Panc1 (cell line): ENCODE measurements at regions not wholly inside any gene's neighbourhood (a gene's known extent, or its start where the extent isn't known, plus 50 kb on each side); places are given as distances from the start of the nearest gene placed in this dataset.

Source experiments
- ATAC-seq: fragments of 200-7000 bp; cut with Tn5 transposase; 2 replicates; pipeline ENCODE4 v1.9.1; 2020; ENCODE audit warnings: mild to moderate bottlenecking, moderate library complexity
- BruUV-seq: library from RNA; stranded (reverse); fragments of 400-500 nt; replicated peaks from 2 replicates; lab custom pipeline; 2021; lab: Mats Ljungman, UMichigan
- CTCF ChIA-PET: fragments of 300-600 bp; sonication (Branson Sonifier 250); formaldehyde crosslinking; loops from one replicate; lab custom pipeline; 2022; ENCODE audit warnings: antibody characterized with exemption; lab: Charles Lee
- POLR2A ChIA-PET: fragments of 300-600 bp; sonication (Branson Sonifier 250); formaldehyde crosslinking; loops from one replicate; lab custom pipeline; 2022; ENCODE audit warnings: antibody characterized with exemption; lab: Charles Lee
- DNase-seq: peaks from one replicate; pipeline ENCODE4 v3.0.0-alpha.2; 2010; ENCODE audit warnings: low read depth, low spot score
- H3K27ac ChIP-seq: 2 replicates; pipeline ENCODE4 v1.5.1; 2011; ENCODE audit warnings: mild to moderate bottlenecking, low read length, inconsistent platforms
- H3K27me3 ChIP-seq: fragments of 200-500 bp; sonication (Bioruptor generic); 2 replicates; pipeline ENCODE4 v1.6.0; 2014; ENCODE audit warnings: low read length, inconsistent platforms; ENCODE audit not compliant: control insufficient read depth, insufficient read depth
- H3K36me3 ChIP-seq: fragments of 200-500 bp; sonication (Bioruptor generic); 2 replicates; pipeline ENCODE4 v1.5.1; 2014; ENCODE audit warnings: inconsistent platforms, mild to moderate bottlenecking, low read length, moderate library complexity; ENCODE audit not compliant: control insufficient read depth, insufficient read depth
- H3K4me1 ChIP-seq: 2 replicates; pipeline ENCODE4 v1.5.1; 2011; ENCODE audit warnings: inconsistent platforms, mild to moderate bottlenecking, low read length, moderate library complexity; ENCODE audit not compliant: control insufficient read depth, insufficient read depth
- H3K4me3 ChIP-seq, 2 experiments: 2 replicates each; pipeline ENCODE4 v1.5.1; 2011 to 2012; ENCODE audit warnings: low read depth in 2 of 2, low read length in 2 of 2, mild to moderate bottlenecking in 2 of 2, inconsistent platforms in 1 of 2, moderate library complexity in 1 of 2
- H3K9me3 ChIP-seq: fragments of 200-500 bp; sonication (Bioruptor generic); 2 replicates; pipeline ENCODE4 v1.5.1; 2014; ENCODE audit warnings: low read depth, mild to moderate bottlenecking, inconsistent platforms, low read length, moderate library complexity; ENCODE audit not compliant: control insufficient read depth, insufficient read depth
- CTCF ChIP-seq: fragments of 450-650 bp; IDR thresholded peaks from 2 replicates; pipeline ENCODE4 v1.5.1; 2017; ENCODE audit warnings: mild to moderate bottlenecking
- POLR2AphosphoS5 ChIP-seq: IDR thresholded peaks from 2 replicates; pipeline ENCODE4 v1.6.1; 2012; ENCODE audit warnings: mild to moderate bottlenecking, low read depth, low read length, moderate library complexity
- REST ChIP-seq, 2 experiments: IDR thresholded peaks; 2 replicates each; pipeline ENCODE4 v1.6.1; 2011 to 2012; ENCODE audit warnings: low read depth in 2 of 2, control low read depth in 1 of 2, low read length in 1 of 2, mild to moderate bottlenecking in 1 of 2, moderate library complexity in 1 of 2; ENCODE audit not compliant: insufficient read depth in 1 of 2
- SIN3A ChIP-seq: IDR thresholded peaks from 2 replicates; pipeline ENCODE4 v1.6.1; 2012; ENCODE audit warnings: low read depth, mild to moderate bottlenecking, low read length, moderate library complexity, borderline replicate concordance; ENCODE audit not compliant: insufficient read depth
- TCF7L2 ChIP-seq: IDR thresholded peaks from 2 replicates; pipeline ENCODE4 v1.6.1; 2011; ENCODE audit warnings: mild to moderate bottlenecking, low read depth, low read length, inconsistent platforms
- in situ Hi-C: cut with HindIII; loops from 2 replicates; pipeline ENCODE4 v1.10.0; 2016; ENCODE audit warnings: low sequenced_read_pairs, low pct_unique_long_range_greater_than_20kb
- intact Hi-C: fragments of 100-400 bp; cut with micrococcal nuclease; formaldehyde crosslinking; loops from one replicate; pipeline ENCODE4 v1.10.0; 2022; ENCODE audit not compliant: unreplicated experiment

GRCh38 chr15:95872366-95872771 lies 458.1 kb upstream of the NR2F2 start:
- ChIA-PET POLR2A (interaction anchor here (0.6 kb wide), 1 partner anchor 14 kb away, joined by 5 read pairs; no protein-coding TSS in a partner anchor), CTCF (no interaction called here)
- Histone ChIP-seq H3K27ac (no peak overlapping the region), H3K9me3 (no peaks in the 10 kb centered on the region), H3K4me1 (no peaks in the 10 kb centered on the region), H3K4me3 (no peak overlapping the region), H3K27me3 (no peaks in the 10 kb centered on the region), H3K36me3 (no peaks in the 10 kb centered on the region)
- TF ChIP-seq CTCF (no peak), TCF7L2 (no peak), POLR2AphosphoS5 (no peak), REST (IDR thresholded peaks at IDR 0.05; ENCODE audit: insufficient read depth in 1 of 2, low read depth in 2 of 2, low read length in 1 of 2) (no peak), SIN3A (no peak)
- ATAC-seq (no peak), DNase-seq (no peak)
- in situ Hi-C loops = no loop called here
- intact Hi-C loops = no loop called here
- no TSS peak for BruUV-seq

- no peak for TF ChIP-seq REST (IDR thresholded peaks at IDR 0.05; ENCODE audit: insufficient read depth in 1 of 2, low read depth in 2 of 2, low read length in 1 of 2)
- TF ChIP-seq SIN3A = no peak
- TF ChIP-seq TCF7L2 = no peak
- no peak for TF ChIP-seq CTCF
- no peak for TF ChIP-seq POLR2AphosphoS5
- ChIA-PET CTCF (no interaction called here), POLR2A (interaction anchor here (0.6 kb wide), 1 partner anchor 643 kb away, joined by 3 read pairs; no protein-coding TSS in a partner anchor)
- no peaks in the 10 kb centered on the region for H3K4me1 ChIP-seq
- in situ Hi-C loops = no loop called here
- no peak overlapping the region for H3K4me3 ChIP-seq
- H3K9me3 ChIP-seq = no peaks in the 10 kb centered on the region
- H3K27me3 ChIP-seq = no peaks in the 10 kb centered on the region
- H3K27ac ChIP-seq = no peak overlapping the region
- BruUV-seq = no TSS peak
- DNase-seq = no peak
- no peak for ATAC-seq
- intact Hi-C loops = no loop called here
- H3K36me3 ChIP-seq = no peaks in the 10 kb centered on the region
Observed at GRCh38 chr15:95874637-95875036, 455.9 kb upstream of the NR2F2 start.
